ENCODE measurements at regions not wholly inside any gene's neighbourhood (a gene's known extent, or its start where the extent isn't known, plus 50 kb on each side); places are given as distances from the start of the nearest gene placed in this dataset.

DNA sequence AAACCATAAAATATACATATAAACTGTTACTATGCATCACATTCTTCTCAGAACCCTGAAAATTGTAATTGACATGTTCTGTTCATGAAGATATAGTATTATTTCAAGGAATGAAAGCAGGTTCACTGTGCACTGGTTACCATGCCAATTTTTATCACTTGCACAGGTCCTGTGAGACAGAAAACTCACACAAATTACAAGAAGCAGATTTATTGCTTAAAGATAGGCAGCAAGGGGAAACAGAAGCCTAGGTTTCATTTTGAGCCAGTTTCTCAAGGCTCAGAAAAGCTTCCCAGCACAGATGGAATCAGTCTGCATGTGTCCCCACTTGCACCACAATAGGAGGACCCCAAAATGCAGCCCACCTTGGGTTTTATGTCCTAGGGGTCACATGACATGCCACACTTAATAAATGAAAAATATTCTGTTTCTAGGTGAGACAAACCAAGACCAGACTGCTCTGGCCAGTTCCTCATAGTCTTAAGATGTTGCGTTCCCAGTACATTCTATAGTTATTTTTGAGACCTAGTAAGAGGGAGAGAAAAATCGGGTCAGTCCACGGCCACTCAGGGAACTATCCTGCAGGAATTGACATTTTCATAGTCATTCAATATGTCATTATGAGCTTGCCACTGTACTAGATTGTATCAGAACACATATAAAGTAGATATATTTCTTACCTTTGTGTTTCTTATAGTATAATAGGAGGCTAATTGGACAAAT, 459.1 kb upstream of the ATXN8OS start:
- TF ChIP-seq, protein P1, sequence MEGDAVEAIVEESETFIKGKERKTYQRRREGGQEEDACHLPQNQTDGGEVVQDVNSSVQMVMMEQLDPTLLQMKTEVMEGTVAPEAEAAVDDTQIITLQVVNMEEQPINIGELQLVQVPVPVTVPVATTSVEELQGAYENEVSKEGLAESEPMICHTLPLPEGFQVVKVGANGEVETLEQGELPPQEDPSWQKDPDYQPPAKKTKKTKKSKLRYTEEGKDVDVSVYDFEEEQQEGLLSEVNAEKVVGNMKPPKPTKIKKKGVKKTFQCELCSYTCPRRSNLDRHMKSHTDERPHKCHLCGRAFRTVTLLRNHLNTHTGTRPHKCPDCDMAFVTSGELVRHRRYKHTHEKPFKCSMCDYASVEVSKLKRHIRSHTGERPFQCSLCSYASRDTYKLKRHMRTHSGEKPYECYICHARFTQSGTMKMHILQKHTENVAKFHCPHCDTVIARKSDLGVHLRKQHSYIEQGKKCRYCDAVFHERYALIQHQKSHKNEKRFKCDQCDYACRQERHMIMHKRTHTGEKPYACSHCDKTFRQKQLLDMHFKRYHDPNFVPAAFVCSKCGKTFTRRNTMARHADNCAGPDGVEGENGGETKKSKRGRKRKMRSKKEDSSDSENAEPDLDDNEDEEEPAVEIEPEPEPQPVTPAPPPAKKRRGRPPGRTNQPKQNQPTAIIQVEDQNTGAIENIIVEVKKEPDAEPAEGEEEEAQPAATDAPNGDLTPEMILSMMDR (IDR thresholded peaks at IDR 0.05; ENCODE audit: low read depth, low read length, missing input control), result no peak
- TF ChIP-seq TAF1 (conservative IDR thresholded peaks at IDR 0.05), result no peak
- TF ChIP-seq, protein P2, sequence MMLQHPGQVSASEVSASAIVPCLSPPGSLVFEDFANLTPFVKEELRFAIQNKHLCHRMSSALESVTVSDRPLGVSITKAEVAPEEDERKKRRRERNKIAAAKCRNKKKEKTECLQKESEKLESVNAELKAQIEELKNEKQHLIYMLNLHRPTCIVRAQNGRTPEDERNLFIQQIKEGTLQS (IDR thresholded peaks at IDR 0.05), result no peak
- TF ChIP-seq, protein P3, sequence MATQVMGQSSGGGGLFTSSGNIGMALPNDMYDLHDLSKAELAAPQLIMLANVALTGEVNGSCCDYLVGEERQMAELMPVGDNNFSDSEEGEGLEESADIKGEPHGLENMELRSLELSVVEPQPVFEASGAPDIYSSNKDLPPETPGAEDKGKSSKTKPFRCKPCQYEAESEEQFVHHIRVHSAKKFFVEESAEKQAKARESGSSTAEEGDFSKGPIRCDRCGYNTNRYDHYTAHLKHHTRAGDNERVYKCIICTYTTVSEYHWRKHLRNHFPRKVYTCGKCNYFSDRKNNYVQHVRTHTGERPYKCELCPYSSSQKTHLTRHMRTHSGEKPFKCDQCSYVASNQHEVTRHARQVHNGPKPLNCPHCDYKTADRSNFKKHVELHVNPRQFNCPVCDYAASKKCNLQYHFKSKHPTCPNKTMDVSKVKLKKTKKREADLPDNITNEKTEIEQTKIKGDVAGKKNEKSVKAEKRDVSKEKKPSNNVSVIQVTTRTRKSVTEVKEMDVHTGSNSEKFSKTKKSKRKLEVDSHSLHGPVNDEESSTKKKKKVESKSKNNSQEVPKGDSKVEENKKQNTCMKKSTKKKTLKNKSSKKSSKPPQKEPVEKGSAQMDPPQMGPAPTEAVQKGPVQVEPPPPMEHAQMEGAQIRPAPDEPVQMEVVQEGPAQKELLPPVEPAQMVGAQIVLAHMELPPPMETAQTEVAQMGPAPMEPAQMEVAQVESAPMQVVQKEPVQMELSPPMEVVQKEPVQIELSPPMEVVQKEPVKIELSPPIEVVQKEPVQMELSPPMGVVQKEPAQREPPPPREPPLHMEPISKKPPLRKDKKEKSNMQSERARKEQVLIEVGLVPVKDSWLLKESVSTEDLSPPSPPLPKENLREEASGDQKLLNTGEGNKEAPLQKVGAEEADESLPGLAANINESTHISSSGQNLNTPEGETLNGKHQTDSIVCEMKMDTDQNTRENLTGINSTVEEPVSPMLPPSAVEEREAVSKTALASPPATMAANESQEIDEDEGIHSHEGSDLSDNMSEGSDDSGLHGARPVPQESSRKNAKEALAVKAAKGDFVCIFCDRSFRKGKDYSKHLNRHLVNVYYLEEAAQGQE (IDR thresholded peaks at IDR 0.05), result no peak
- TF ChIP-seq YY1 (IDR thresholded peaks at IDR 0.05), result no peak
